ENCODE measurements at regions not wholly inside any gene's neighbourhood (a gene's known extent, or its start where the extent isn't known, plus 50 kb on each side); places are given as distances from the start of the nearest gene placed in this dataset.

- H3K36me3 ChIP-seq (ENCODE audit: control insufficient read depth in 2 of 4, insufficient read depth in 4 of 4, low read length in 3 of 4) = no peaks in the 10 kb centered on the region
- H3K18ac ChIP-seq (ENCODE audit: extremely low read depth, low read length) = no peak overlapping the region
- DNase-seq (ENCODE audit: low read depth in 1 of 2, low spot score in 2 of 2) (no peak), FAIRE-seq (no peak)
- no peak overlapping the region for H2BK5ac ChIP-seq (ENCODE audit: low read depth, low read length)
- 87% methylated on average over 3 of the region's 3 CpGs; no CpG with 5 or more reads in 1 of the 2 experiments for WGBS, 2 experiments (ENCODE audit: extremely low coverage in 1 of 2, insufficient coverage in 1 of 2, insufficient read length in 1 of 2, insufficient replicate concordance in 2 of 2, low coverage in 1 of 2, low lambda C conversion rate in 2 of 2, missing lambda C conversion rate in 1 of 2)
- no peak overlapping the region for H3K4ac ChIP-seq (replicated peaks; ENCODE audit: insufficient read length, low read depth, low read length)
- no peak overlapping the region for H4K91ac ChIP-seq (replicated peaks; ENCODE audit: insufficient read length, low read length)
- H3K23me2 ChIP-seq (ENCODE audit: low read depth, low read length) = no peaks in the 10 kb centered on the region
- no peak overlapping the region for H2BK120ac ChIP-seq (replicated peaks; ENCODE audit: low read depth, low read length)
- no peaks in the 10 kb centered on the region for H3K4me1 ChIP-seq (replicated peaks in 1 of 4; ENCODE audit: control insufficient read depth in 3 of 4, insufficient read depth in 4 of 4, low read length in 3 of 4)
- H3K79me2 ChIP-seq (ENCODE audit: control insufficient read depth in 1 of 2, insufficient read depth in 2 of 2, low read length in 2 of 2) = no peaks in the 10 kb centered on the region
- no peaks in the 10 kb centered on the region for H4K20me1 ChIP-seq (replicated peaks in 1 of 2; ENCODE audit: control insufficient read depth in 1 of 2, insufficient read depth in 2 of 2, low read length in 2 of 2)
- no peak overlapping the region for H2BK15ac ChIP-seq (ENCODE audit: low read length)
- H2BK12ac ChIP-seq (ENCODE audit: low read depth, low read length) = no peak overlapping the region
- H3K14ac ChIP-seq (ENCODE audit: insufficient read length) = no peak overlapping the region
- no peak overlapping the region for H3K4me3 ChIP-seq (ENCODE audit: extremely low read depth in 1 of 4, insufficient read depth in 2 of 4, low read depth in 3 of 4, low read length in 4 of 4)
- no peak overlapping the region for H3K4me2 ChIP-seq (ENCODE audit: insufficient read depth in 1 of 2, low read depth in 2 of 2, low read length in 2 of 2)
- H4K5ac ChIP-seq (ENCODE audit: insufficient read length, low read depth, low read length) = no peak overlapping the region
- no peaks in the 10 kb centered on the region for H3K27me3 ChIP-seq (replicated peaks in 1 of 4; ENCODE audit: control insufficient read depth in 3 of 4, extremely low read depth in 1 of 4, insufficient read depth in 3 of 4, low read length in 3 of 4)
- H3K79me1 ChIP-seq (ENCODE audit: low read depth, low read length) = no peaks in the 10 kb centered on the region
- no peaks in the 10 kb centered on the region for H3K9me3 ChIP-seq (ENCODE audit: insufficient read depth in 2 of 2, low read depth in 1 of 2, low read length in 1 of 2)
- no peak overlapping the region for H2AK5ac ChIP-seq (ENCODE audit: low read depth, low read length)
- no peak overlapping the region for H4K8ac ChIP-seq (ENCODE audit: extremely low read depth, insufficient read depth, low read length)
- ChIA-PET CTCF (ENCODE audit: partially characterized antibody) (no interaction called here), POLR2A (ENCODE audit: partially characterized antibody) (interaction anchor here (0.6 kb wide), 1 partner anchor 396 kb away, joined by 3 read pairs; no protein-coding TSS in a partner anchor)
- H2BK20ac ChIP-seq (ENCODE audit: low read length) = no peak overlapping the region
- H3K9ac ChIP-seq (replicated peaks in 1 of 4; ENCODE audit: extremely low read depth in 1 of 4, low read depth in 3 of 4, low read length in 3 of 4) = no peak overlapping the region
- no peak overlapping the region for H3K27ac ChIP-seq (ENCODE audit: low read depth, low read length)
- no peak overlapping the region for H3K56ac ChIP-seq (replicated peaks; ENCODE audit: insufficient read length, low read depth, low read length)
- H2AFZ ChIP-seq (ENCODE audit: low read length) = no peak overlapping the region
- no peak overlapping the region for H3K23ac ChIP-seq (ENCODE audit: insufficient read length)
- no peak for TF ChIP-seq KDM5A (IDR thresholded peaks at IDR 0.05; ENCODE audit: low read length)
- TF ChIP-seq RBBP5 (IDR thresholded peaks at IDR 0.05; ENCODE audit: borderline replicate concordance, low read depth, low read length) = no peak
- TF ChIP-seq BACH1 (IDR thresholded peaks at IDR 0.05; ENCODE audit: low read length) = no peak
- TF ChIP-seq NRF1 (IDR thresholded peaks at IDR 0.05; ENCODE audit: low read depth, low read length) = no peak
- TF ChIP-seq CHD1 (IDR thresholded peaks at IDR 0.05; ENCODE audit: low read depth, low read length) = no peak
- no peak for TF ChIP-seq GTF2F1 (IDR thresholded peaks at IDR 0.05; ENCODE audit: borderline replicate concordance, low read depth, low read length)
- no peak for TF ChIP-seq TBP (IDR thresholded peaks at IDR 0.05; ENCODE audit: low read depth, low read length)
- TF ChIP-seq TCF12 (IDR thresholded peaks at IDR 0.05; ENCODE audit: low read depth, low read length) = no peak
- no peak for TF ChIP-seq CEBPB (IDR thresholded peaks at IDR 0.05; ENCODE audit: low read depth, low read length)
- no peak for TF ChIP-seq YY1 (IDR thresholded peaks at IDR 0.05; ENCODE audit: low read depth, low read length)
- TF ChIP-seq, protein P1, sequence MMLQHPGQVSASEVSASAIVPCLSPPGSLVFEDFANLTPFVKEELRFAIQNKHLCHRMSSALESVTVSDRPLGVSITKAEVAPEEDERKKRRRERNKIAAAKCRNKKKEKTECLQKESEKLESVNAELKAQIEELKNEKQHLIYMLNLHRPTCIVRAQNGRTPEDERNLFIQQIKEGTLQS (IDR thresholded peaks at IDR 0.05; ENCODE audit: insufficient read depth, low read depth, low read length) = no peak
- no peak for TF ChIP-seq SIRT6 (IDR thresholded peaks at IDR 0.05; ENCODE audit: low read length)
- no peak for TF ChIP-seq HDAC2 (IDR thresholded peaks at IDR 0.05; ENCODE audit: borderline replicate concordance in 1 of 2, low read depth in 2 of 2, low read length in 2 of 2)
- TF ChIP-seq RXRA (IDR thresholded peaks at IDR 0.05; ENCODE audit: insufficient read depth, low read depth, low read length) = no peak
- TF ChIP-seq NANOG (IDR thresholded peaks at IDR 0.05; ENCODE audit: insufficient read depth, low read depth, low read length, poor library complexity, severe bottlenecking) = no peak
Measured at GRCh38 chr12:19039515-19039914, 90.0 kb upstream of the PLEKHA5 start.

Measured in H1 (cell line).